Spleen (tissue), 11 donors: ENCODE measurements at regions not wholly inside any gene's neighbourhood (a gene's known extent, or its start where the extent isn't known, plus 50 kb on each side); places are given as distances from the start of the nearest gene placed in this dataset.

Source experiments
- DNase-seq: peaks from one replicate; pipeline ENCODE4 v3.0.0-alpha.2; 2020
- H3K27ac ChIP-seq, 8 donors: fragments of 200-600 bp; sonication (generic) in 7 of 8; 1 replicate in 4 of 8; 2 replicates in 4 of 8; pipeline versions ENCODE4 v1.5.0 to v1.8.0; 2016 to 2021; ENCODE audit warnings: inconsistent platforms in 4 of 8, mild to moderate bottlenecking in 4 of 8, moderate library complexity in 1 of 8
- H3K27me3 ChIP-seq, 7 donors: fragments of 200-600 bp; sonication (generic) in 6 of 7; replicated peaks in 1 of 7; 1 replicate in 4 of 7; 2 replicates in 3 of 7; pipeline versions ENCODE4 v1.5.0 to v1.8.0; 2016 to 2021; ENCODE audit warnings: inconsistent platforms in 3 of 7, mild to moderate bottlenecking in 1 of 7
- H3K36me3 ChIP-seq, 6 donors: fragments of 200-600 bp; sonication (generic) in 5 of 6; 1 replicate in 4 of 6; 2 replicates in 2 of 6; pipeline versions ENCODE4 v1.5.0 to v1.8.0; 2016 to 2021; ENCODE audit warnings: inconsistent platforms in 2 of 6
- H3K4me1 ChIP-seq, 6 donors: fragments of 200-600 bp; sonication (generic) in 5 of 6; 1 replicate in 3 of 6; 2 replicates in 3 of 6; pipeline versions ENCODE4 v1.5.0 to v1.8.0; 2016 to 2021; ENCODE audit warnings: inconsistent platforms in 3 of 6
- H3K4me3 ChIP-seq, 8 donors: fragments of 200-600 bp; sonication (generic) in 7 of 8; 1 replicate in 4 of 8; 2 replicates in 4 of 8; pipeline versions ENCODE4 v1.5.0 to v1.8.0; 2016 to 2021; ENCODE audit warnings: inconsistent platforms in 4 of 8, mild to moderate bottlenecking in 4 of 8, moderate library complexity in 2 of 8
- H3K9me3 ChIP-seq, 8 donors: fragments of 200-600 bp; sonication (generic) in 7 of 8; 1 replicate in 4 of 8; 2 replicates in 4 of 8; pipeline versions ENCODE4 v1.5.0 to v1.8.0; 2016 to 2021; ENCODE audit warnings: inconsistent platforms in 4 of 8
- POLR2A ChIP-seq, 3 donors: fragments of 450-650 bp; IDR thresholded peaks; one replicate each; pipeline ENCODE4 v1.5.1; 2017; ENCODE audit warnings: antibody characterized with exemption in 3 of 3, mild to moderate bottlenecking in 1 of 3
- POLR2AphosphoS5 ChIP-seq, 3 donors: sonication (generic); formaldehyde crosslinking; IDR thresholded peaks; one replicate each; pipeline ENCODE4 v1.5.1; 2017; ENCODE audit warnings: antibody characterized with exemption in 3 of 3
- WGBS, 5 donors: extraction: QIAGEN DNeasy Blood & Tissue Kit in 3 of 5; methylation state at CpG; one replicate each; pipeline versions ENCODE4 v1.1.5 to v1.1.7; 2013 to 2018; 5-methylcytosine and 5-hydroxymethylcytosine counted together
- intact Hi-C: fragments of 100-400 bp; cut with DNase I; formaldehyde crosslinking; loops from one replicate; pipeline ENCODE4 v1.15.0; 2023; ENCODE audit warnings: low total_unique reads
- TF ChIP-seq, protein P1 (sequence below), 11 experiments: fragments of 200-600 bp in 7 of 11; fragments of 450-650 bp in 4 of 11; sonication (generic) in 4 of 11; IDR thresholded peaks in 8 of 11; conservative IDR thresholded peaks in 3 of 11; 1 replicate in 7 of 11; 2 replicates in 4 of 11; pipeline versions ENCODE4 v1.4.0 to v1.8.0; 2016 to 2021; ENCODE audit warnings: antibody characterized with exemption in 11 of 11, inconsistent platforms in 4 of 11, mild to moderate bottlenecking in 1 of 11
- donor health status: healthy with polysubstance abuse.
- donor health status: DM: no; HTN: no; CAD: no; lungs with moderate emphysema.
- donor health status: DM: no; HTN: no; CAD: no.
- donor health status: Bipolar disorder and iron deficiency.
- donor health status: healthy.
- donor health status: DM: no; HTN: no; CAD: no.
- donor health status: DM: yes; HTN: yes; CAD: no.

DNA sequence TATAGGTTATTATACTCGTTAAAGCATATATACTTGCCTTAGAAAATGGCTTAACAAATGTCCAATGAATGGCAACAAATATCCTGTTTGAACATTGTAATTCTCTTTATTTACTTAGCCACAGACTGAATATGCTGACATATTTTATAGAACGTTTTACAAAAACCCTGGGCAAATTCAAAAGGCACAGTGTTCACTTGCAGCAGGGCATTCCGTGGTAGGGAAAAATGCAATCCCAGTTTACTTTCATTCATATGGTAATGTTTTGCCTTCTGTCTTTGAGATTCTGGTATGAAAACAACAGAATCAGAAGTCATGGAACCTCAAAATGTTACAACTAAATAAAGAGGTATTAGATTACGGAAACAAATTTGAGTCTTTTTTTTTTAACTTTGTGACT lies 56.2 kb upstream of the MYCBP2 start:
- WGBS, 5 donors: 91 to 96% (median 93%) methylated on average over 4 of the region's 4 CpGs
- TF ChIP-seq, protein P1, sequence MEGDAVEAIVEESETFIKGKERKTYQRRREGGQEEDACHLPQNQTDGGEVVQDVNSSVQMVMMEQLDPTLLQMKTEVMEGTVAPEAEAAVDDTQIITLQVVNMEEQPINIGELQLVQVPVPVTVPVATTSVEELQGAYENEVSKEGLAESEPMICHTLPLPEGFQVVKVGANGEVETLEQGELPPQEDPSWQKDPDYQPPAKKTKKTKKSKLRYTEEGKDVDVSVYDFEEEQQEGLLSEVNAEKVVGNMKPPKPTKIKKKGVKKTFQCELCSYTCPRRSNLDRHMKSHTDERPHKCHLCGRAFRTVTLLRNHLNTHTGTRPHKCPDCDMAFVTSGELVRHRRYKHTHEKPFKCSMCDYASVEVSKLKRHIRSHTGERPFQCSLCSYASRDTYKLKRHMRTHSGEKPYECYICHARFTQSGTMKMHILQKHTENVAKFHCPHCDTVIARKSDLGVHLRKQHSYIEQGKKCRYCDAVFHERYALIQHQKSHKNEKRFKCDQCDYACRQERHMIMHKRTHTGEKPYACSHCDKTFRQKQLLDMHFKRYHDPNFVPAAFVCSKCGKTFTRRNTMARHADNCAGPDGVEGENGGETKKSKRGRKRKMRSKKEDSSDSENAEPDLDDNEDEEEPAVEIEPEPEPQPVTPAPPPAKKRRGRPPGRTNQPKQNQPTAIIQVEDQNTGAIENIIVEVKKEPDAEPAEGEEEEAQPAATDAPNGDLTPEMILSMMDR (IDR thresholded peaks at IDR 0.05 in 8 of 11, conservative IDR thresholded peaks at IDR 0.05 in 3 of 11): no peak
- TF ChIP-seq POLR2A (IDR thresholded peaks at IDR 0.05) (no peak), POLR2AphosphoS5 (IDR thresholded peaks at IDR 0.05) (no peak)
- intact Hi-C loops: no loop called here
- Histone ChIP-seq H3K36me3 (no peaks in the 10 kb centered on the region), H3K9me3 (peaks cover 0 to 4% (median 0%) of the 10 kb centered on the region in 8 donors), H3K4me3 (no peak overlapping the region), H3K27me3 (no peaks in the 10 kb centered on the region), H3K4me1 (peaks cover 0 to 10% (median 0%) of the 10 kb centered on the region in 6 donors), H3K27ac (no peak overlapping the region)
- no peak for DNase-seq

DNA sequence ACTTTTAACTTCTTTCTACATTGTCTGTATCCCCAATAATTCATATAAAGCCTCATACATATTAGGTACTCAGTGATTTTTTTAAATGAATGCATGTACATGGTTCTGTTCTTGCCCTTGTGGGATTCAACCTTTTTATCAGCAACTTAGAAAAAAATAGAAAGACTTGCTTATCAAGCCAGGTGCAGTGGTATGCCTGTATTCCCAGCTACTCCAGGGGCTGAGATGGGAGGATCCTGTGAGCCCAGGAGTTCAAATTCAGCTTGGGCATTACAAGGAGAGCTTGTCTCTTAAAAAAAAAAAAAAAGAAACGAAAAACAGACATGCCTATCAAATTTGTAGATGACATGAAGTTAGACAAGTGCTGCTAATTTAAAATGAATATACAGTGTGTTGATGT lies 54.2 kb upstream of the MYCBP2 start:
- 70 to 94% (median 81%) methylated on average over 1 of the region's 1 CpG for WGBS, 5 donors

DNA sequence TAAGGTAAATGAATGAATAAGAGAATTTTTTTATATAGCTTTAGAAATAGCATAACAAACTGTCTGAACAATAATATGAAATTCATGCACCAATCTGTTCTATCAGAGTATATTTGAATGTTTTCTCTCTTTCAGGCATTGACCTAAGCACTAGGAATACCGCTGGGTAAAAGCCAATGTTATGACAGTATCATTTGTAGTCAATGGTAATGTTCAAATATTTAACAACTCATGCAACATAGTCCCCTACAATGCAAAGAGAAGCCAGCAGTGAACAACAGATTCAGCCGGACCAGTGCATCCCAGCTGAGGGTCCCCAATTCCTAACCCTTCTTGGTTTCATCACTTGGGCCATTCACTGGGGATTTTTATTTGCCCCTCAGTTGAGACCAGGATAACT lies 52.6 kb upstream of the MYCBP2 start:
- Histone ChIP-seq H3K9me3 (no peaks in the 10 kb centered on the region), H3K27me3 (no peaks in the 10 kb centered on the region), H3K27ac (no peak overlapping the region), H3K36me3 (no peaks in the 10 kb centered on the region), H3K4me1 (peaks cover 0 to 14% (median 0%) of the 10 kb centered on the region in 6 donors), H3K4me3 (no peak overlapping the region)
- no peak for DNase-seq
- WGBS, 5 donors: 45 to 99% (median 96%) methylated on average over 2 of the region's 2 CpGs
- intact Hi-C loops: no loop called here
- TF ChIP-seq POLR2AphosphoS5 (IDR thresholded peaks at IDR 0.05) (no peak), POLR2A (IDR thresholded peaks at IDR 0.05) (no peak)
- TF ChIP-seq, protein P1 (IDR thresholded peaks at IDR 0.05 in 8 of 11, conservative IDR thresholded peaks at IDR 0.05 in 3 of 11): no peak

More for the DNA sequence above, 54.2 kb upstream of the MYCBP2 start:
- Histone ChIP-seq H3K4me1 (peaks cover 0 to 11% (median 0%) of the 10 kb centered on the region in 6 donors), H3K36me3 (no peaks in the 10 kb centered on the region), H3K27me3 (no peaks in the 10 kb centered on the region), H3K9me3 (peaks cover 0 to 2% (median 0%) of the 10 kb centered on the region in 8 donors), H3K4me3 (no peak overlapping the region), H3K27ac (no peak overlapping the region)
- intact Hi-C loops: no loop called here
- DNase-seq: no peak
- no peak for TF ChIP-seq POLR2AphosphoS5 (IDR thresholded peaks at IDR 0.05)
- TF ChIP-seq, protein P1 (IDR thresholded peaks at IDR 0.05 in 8 of 11, conservative IDR thresholded peaks at IDR 0.05 in 3 of 11): no peak
- no peak for TF ChIP-seq POLR2A (IDR thresholded peaks at IDR 0.05)

DNA sequence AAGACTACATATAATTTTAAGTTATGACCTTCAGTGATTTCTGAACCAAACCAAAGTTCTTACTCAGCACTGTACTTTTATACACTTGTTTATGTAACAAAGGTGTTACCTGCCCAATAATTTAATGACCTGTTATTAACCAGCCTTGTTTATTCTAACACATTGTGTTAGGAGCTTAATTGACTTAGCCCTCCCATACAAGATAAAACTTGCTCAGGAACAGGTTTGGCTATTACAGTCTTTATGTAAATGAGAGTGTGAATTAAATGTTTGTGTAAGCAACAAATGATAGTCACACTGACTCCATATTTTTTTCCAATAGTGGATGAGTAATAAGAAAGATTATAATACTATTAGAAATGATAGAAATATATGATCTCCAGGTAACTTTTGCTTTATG lies 51.8 kb upstream of the MYCBP2 start:
- Histone ChIP-seq H3K36me3 (no peaks in the 10 kb centered on the region), H3K27ac (no peak overlapping the region), H3K4me1 (peaks cover 0 to 16% (median 0%) of the 10 kb centered on the region in 6 donors), H3K27me3 (no peaks in the 10 kb centered on the region), H3K9me3 (no peaks in the 10 kb centered on the region), H3K4me3 (no peak overlapping the region)
- intact Hi-C loops: no loop called here
- DNase-seq: no peak
- TF ChIP-seq POLR2A (IDR thresholded peaks at IDR 0.05): no peak
- no peak for TF ChIP-seq POLR2AphosphoS5 (IDR thresholded peaks at IDR 0.05)
- TF ChIP-seq, protein P1 (IDR thresholded peaks at IDR 0.05 in 8 of 11, conservative IDR thresholded peaks at IDR 0.05 in 3 of 11): no peak
